Tibial nerve (tissue), 4 donors: ENCODE measurements at regions not wholly inside any gene's neighbourhood (a gene's known extent, or its start where the extent isn't known, plus 50 kb on each side); places are given as distances from the start of the nearest gene placed in this dataset.

Source experiments
- EP300 ChIP-seq, 2 donors: sonication (generic); formaldehyde crosslinking; IDR thresholded peaks; one replicate each; pipeline ENCODE4 v1.6.1; 2017; ENCODE audit warnings: antibody characterized with exemption in 2 of 2, mild to moderate bottlenecking in 1 of 2
- TF ChIP-seq, protein P1 (sequence below), 5 experiments: fragments of 200-600 bp in 3 of 5; fragments of 450-650 bp in 2 of 5; sonication (generic) in 3 of 5; IDR thresholded peaks; one replicate each; pipeline ENCODE4 v1.5.1; 2016 to 2019; ENCODE audit warnings: antibody characterized with exemption in 5 of 5, mild to moderate bottlenecking in 3 of 5, moderate library complexity in 2 of 5

DNA sequence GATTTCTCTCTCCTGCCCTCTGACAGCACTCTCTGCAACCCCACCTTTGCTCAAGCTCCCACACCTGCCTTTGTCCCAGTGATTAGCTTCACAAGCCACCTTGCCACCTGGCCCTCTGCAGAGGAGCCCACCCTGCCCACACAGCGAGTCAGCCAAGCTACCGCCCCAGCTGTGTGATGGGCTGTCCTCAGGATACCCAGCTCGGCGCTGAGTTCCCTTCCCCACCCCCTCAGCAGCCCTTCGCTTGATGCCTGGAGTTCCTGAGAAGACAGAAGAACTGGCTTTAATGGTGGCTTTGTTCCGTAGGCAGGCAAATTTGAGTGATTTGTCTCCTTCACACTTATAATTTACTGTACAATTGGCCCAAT, 266.4 kb downstream of the CBLN1 start:
- TF ChIP-seq, protein P1, sequence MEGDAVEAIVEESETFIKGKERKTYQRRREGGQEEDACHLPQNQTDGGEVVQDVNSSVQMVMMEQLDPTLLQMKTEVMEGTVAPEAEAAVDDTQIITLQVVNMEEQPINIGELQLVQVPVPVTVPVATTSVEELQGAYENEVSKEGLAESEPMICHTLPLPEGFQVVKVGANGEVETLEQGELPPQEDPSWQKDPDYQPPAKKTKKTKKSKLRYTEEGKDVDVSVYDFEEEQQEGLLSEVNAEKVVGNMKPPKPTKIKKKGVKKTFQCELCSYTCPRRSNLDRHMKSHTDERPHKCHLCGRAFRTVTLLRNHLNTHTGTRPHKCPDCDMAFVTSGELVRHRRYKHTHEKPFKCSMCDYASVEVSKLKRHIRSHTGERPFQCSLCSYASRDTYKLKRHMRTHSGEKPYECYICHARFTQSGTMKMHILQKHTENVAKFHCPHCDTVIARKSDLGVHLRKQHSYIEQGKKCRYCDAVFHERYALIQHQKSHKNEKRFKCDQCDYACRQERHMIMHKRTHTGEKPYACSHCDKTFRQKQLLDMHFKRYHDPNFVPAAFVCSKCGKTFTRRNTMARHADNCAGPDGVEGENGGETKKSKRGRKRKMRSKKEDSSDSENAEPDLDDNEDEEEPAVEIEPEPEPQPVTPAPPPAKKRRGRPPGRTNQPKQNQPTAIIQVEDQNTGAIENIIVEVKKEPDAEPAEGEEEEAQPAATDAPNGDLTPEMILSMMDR (IDR thresholded peaks at IDR 0.05) = no peak
- TF ChIP-seq EP300 (IDR thresholded peaks at IDR 0.05) = no peak
